Tibial nerve (tissue), 4 donors: ENCODE measurements at regions not wholly inside any gene's neighbourhood (a gene's known extent, or its start where the extent isn't known, plus 50 kb on each side); places are given as distances from the start of the nearest gene placed in this dataset.

Source experiments
- EP300 ChIP-seq, 2 donors: sonication (generic); formaldehyde crosslinking; IDR thresholded peaks; one replicate each; pipeline ENCODE4 v1.6.1; 2017; ENCODE audit warnings: antibody characterized with exemption in 2 of 2, mild to moderate bottlenecking in 1 of 2
- POLR2A ChIP-seq, 2 donors: fragments of 450-650 bp; IDR thresholded peaks; one replicate each; pipeline ENCODE4 v1.6.1; 2017; ENCODE audit warnings: antibody characterized with exemption in 2 of 2, mild to moderate bottlenecking in 2 of 2, moderate library complexity in 2 of 2
- TF ChIP-seq, protein P1 (sequence below), 5 experiments: fragments of 200-600 bp in 3 of 5; fragments of 450-650 bp in 2 of 5; sonication (generic) in 3 of 5; IDR thresholded peaks; one replicate each; pipeline ENCODE4 v1.5.1; 2016 to 2019; ENCODE audit warnings: antibody characterized with exemption in 5 of 5, mild to moderate bottlenecking in 3 of 5, moderate library complexity in 2 of 5

DNA sequence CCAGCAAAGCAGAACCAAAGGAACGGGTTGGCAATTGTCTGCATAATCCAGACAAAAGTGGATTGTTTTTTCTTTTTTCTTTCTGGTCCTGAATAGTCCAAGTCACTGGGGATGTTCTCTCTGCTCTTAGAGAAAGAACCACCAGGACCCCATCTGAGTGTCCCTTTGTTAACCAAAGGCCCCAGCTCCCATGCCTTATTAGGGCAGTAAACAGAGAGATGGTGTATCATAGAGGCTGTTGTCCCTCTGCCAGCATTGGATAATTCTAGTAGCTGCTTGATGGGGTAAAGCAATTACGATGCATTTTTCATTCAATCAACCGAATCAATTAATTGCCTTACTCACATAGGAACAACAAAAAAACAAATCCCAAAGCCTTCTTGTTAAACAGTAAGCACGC, 213.0 kb downstream of the BUB3 start:
- TF ChIP-seq, protein P1, sequence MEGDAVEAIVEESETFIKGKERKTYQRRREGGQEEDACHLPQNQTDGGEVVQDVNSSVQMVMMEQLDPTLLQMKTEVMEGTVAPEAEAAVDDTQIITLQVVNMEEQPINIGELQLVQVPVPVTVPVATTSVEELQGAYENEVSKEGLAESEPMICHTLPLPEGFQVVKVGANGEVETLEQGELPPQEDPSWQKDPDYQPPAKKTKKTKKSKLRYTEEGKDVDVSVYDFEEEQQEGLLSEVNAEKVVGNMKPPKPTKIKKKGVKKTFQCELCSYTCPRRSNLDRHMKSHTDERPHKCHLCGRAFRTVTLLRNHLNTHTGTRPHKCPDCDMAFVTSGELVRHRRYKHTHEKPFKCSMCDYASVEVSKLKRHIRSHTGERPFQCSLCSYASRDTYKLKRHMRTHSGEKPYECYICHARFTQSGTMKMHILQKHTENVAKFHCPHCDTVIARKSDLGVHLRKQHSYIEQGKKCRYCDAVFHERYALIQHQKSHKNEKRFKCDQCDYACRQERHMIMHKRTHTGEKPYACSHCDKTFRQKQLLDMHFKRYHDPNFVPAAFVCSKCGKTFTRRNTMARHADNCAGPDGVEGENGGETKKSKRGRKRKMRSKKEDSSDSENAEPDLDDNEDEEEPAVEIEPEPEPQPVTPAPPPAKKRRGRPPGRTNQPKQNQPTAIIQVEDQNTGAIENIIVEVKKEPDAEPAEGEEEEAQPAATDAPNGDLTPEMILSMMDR (IDR thresholded peaks at IDR 0.05): no peak
- TF ChIP-seq POLR2A (IDR thresholded peaks at IDR 0.05) (no peak), EP300 (IDR thresholded peaks at IDR 0.05) (no peak)
